HL-60 (cell line): ENCODE measurements at regions not wholly inside any gene's neighbourhood (a gene's known extent, or its start where the extent isn't known, plus 50 kb on each side); places are given as distances from the start of the nearest gene placed in this dataset.

Source experiments
- POLR2AphosphoS5 ChIP-seq: IDR thresholded peaks from 2 replicates; pipeline ENCODE4 v1.6.1; 2012; ENCODE audit warnings: low read depth
- TF ChIP-seq, protein P1 (sequence below): IDR thresholded peaks from one replicate; pipeline ENCODE4 v1.5.1; 2011; ENCODE audit warnings: low read length, control low read depth, inconsistent platforms; ENCODE audit not compliant: insufficient read depth

DNA sequence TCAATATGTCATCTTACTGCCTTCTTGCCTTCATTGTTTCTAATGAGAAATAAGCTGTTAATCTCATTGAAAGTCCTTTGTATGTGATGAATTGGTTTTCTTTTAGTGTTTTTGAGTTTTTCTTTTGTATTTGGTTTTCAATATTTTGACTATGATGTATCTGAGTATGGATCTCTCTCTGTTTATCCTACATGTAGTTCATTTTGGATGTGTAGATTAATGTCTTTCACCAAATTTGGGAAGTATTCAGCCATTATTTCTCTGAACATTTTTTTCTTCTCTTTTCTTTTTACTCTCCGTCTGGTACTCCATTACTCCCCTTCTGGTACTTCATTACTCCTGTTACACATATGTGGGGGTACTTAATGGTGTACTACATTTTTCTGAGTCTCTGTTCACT lies 103.3 kb upstream of the ADRA1D start:
- TF ChIP-seq, protein P1, sequence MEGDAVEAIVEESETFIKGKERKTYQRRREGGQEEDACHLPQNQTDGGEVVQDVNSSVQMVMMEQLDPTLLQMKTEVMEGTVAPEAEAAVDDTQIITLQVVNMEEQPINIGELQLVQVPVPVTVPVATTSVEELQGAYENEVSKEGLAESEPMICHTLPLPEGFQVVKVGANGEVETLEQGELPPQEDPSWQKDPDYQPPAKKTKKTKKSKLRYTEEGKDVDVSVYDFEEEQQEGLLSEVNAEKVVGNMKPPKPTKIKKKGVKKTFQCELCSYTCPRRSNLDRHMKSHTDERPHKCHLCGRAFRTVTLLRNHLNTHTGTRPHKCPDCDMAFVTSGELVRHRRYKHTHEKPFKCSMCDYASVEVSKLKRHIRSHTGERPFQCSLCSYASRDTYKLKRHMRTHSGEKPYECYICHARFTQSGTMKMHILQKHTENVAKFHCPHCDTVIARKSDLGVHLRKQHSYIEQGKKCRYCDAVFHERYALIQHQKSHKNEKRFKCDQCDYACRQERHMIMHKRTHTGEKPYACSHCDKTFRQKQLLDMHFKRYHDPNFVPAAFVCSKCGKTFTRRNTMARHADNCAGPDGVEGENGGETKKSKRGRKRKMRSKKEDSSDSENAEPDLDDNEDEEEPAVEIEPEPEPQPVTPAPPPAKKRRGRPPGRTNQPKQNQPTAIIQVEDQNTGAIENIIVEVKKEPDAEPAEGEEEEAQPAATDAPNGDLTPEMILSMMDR: no peak
- no peak for TF ChIP-seq POLR2AphosphoS5
